WTC11 (cell line): ENCODE measurements at regions not wholly inside any gene's neighbourhood (a gene's known extent, or its start where the extent isn't known, plus 50 kb on each side); places are given as distances from the start of the nearest gene placed in this dataset.
A peak's percentile ranks its signal among the peaks of the same experiment; 100 is the strongest.

ENCODE experiments used
- ATAC-seq: fragments of 200-7000 bp; cut with Tn5 transposase; 2 replicates; pipeline ENCODE4 v1.10.0; 2021; ENCODE audit warnings: mild to moderate bottlenecking, moderate library complexity
- CTCF ChIA-PET: fragments of 300-600 bp; sonication (Branson Sonifier 250); formaldehyde crosslinking; loops from one replicate; lab custom pipeline; 2021; ENCODE audit warnings: antibody characterized with exemption; lab: Charles Lee
- POLR2A ChIA-PET: fragments of 350-600 bp; sonication (Branson Sonifier 250); formaldehyde crosslinking; loops from one replicate; lab custom pipeline; 2021; ENCODE audit warnings: antibody characterized with exemption; lab: Charles Lee
- DNase-seq: peaks from one replicate; pipeline ENCODE4 v3.0.0; 2021; ENCODE audit warnings: low spot score
- H3K27ac Mint-ChIP-seq: 2 replicates; pipeline ENCODE4 v1.8.0; 2021; ENCODE audit warnings: mixed read lengths
- H3K27me3 Mint-ChIP-seq: 2 replicates; pipeline ENCODE4 v1.8.0; 2021; ENCODE audit warnings: low read depth, mild to moderate bottlenecking, moderate library complexity, mixed read lengths
- H3K36me3 Mint-ChIP-seq: 2 replicates; pipeline ENCODE4 v1.8.0; 2021; ENCODE audit warnings: mixed read lengths
- H3K4me1 Mint-ChIP-seq: 2 replicates; pipeline ENCODE4 v1.8.0; 2022; ENCODE audit warnings: mixed read lengths
- H3K4me3 Mint-ChIP-seq: 2 replicates; pipeline ENCODE4 v1.8.0; 2021; ENCODE audit warnings: mild to moderate bottlenecking, moderate library complexity, mixed read lengths
- H3K9me3 Mint-ChIP-seq: 2 replicates; pipeline ENCODE4 v1.8.0; 2021; ENCODE audit warnings: mixed read lengths
- ATF3 ChIP-seq: sonication (generic); formaldehyde crosslinking; conservative IDR thresholded peaks from 2 replicates; pipeline ENCODE4 v1.8.1; 2022; ENCODE audit warnings: mild to moderate bottlenecking, missing genetic modification reagents
- CDX4 ChIP-seq: fragments of 250-450 bp; sonication (Bioruptor Pico); IDR thresholded peaks from 2 replicates; pipeline ENCODE4 v1.9.0; 2021; ENCODE audit warnings: moderate library complexity, mild to moderate bottlenecking, inconsistent platforms, borderline replicate concordance
- CREM ChIP-seq: sonication (generic); formaldehyde crosslinking; IDR thresholded peaks from 2 replicates; pipeline ENCODE4 v1.8.1; 2022; ENCODE audit warnings: mild to moderate bottlenecking, missing genetic modification reagents, moderate library complexity
- CTCF ChIP-seq: fragments of 200-600 bp; IDR thresholded peaks from 2 replicates; pipeline ENCODE4 v1.8.0; 2022; ENCODE audit warnings: antibody characterized with exemption
- E2F5 ChIP-seq: sonication (generic); formaldehyde crosslinking; IDR thresholded peaks from 2 replicates; pipeline ENCODE4 v1.8.1; 2022; ENCODE audit warnings: mild to moderate bottlenecking, moderate library complexity, missing genetic modification reagents
- ELF4 ChIP-seq: sonication (generic); formaldehyde crosslinking; IDR thresholded peaks from 2 replicates; pipeline ENCODE4 v1.8.1; 2022; ENCODE audit warnings: low read depth, mild to moderate bottlenecking, moderate library complexity, missing genetic modification reagents
- HMGXB4 ChIP-seq: sonication (generic); formaldehyde crosslinking; IDR thresholded peaks from 2 replicates; pipeline ENCODE4 v1.8.1; 2023; ENCODE audit warnings: mild to moderate bottlenecking, moderate library complexity, missing genetic modification reagents
- IRF2 ChIP-seq: sonication (generic); formaldehyde crosslinking; IDR thresholded peaks from 2 replicates; pipeline ENCODE4 v1.8.0; 2022; ENCODE audit warnings: low read depth, missing genetic modification reagents, borderline replicate concordance
- MYBL2 ChIP-seq: sonication (generic); formaldehyde crosslinking; IDR thresholded peaks from 2 replicates; pipeline ENCODE4 v1.8.1; 2023; ENCODE audit warnings: mild to moderate bottlenecking, moderate library complexity, missing genetic modification reagents
- NR2C2 ChIP-seq: sonication (generic); formaldehyde crosslinking; IDR thresholded peaks from 2 replicates; pipeline ENCODE4 v1.8.0; 2022; ENCODE audit warnings: mild to moderate bottlenecking, missing genetic modification reagents
- STAT6 ChIP-seq: sonication (generic); formaldehyde crosslinking; conservative IDR thresholded peaks from 2 replicates; pipeline ENCODE4 v1.8.1; 2023; ENCODE audit warnings: mild to moderate bottlenecking, low read depth, missing genetic modification reagents, moderate library complexity
- TCF7 ChIP-seq: sonication (generic); formaldehyde crosslinking; IDR thresholded peaks from 2 replicates; pipeline ENCODE4 v1.8.0; 2022; ENCODE audit warnings: mild to moderate bottlenecking, low read depth, missing genetic modification reagents, moderate library complexity
- TEAD4 ChIP-seq: sonication (generic); formaldehyde crosslinking; IDR thresholded peaks from 2 replicates; pipeline ENCODE4 v1.8.0; 2022; ENCODE audit warnings: mild to moderate bottlenecking, missing genetic modification reagents
- ZNF219 ChIP-seq: sonication (generic); formaldehyde crosslinking; IDR thresholded peaks from 2 replicates; pipeline ENCODE4 v1.8.0; 2023; ENCODE audit warnings: missing genetic modification reagents, mild to moderate bottlenecking, borderline replicate concordance
- ZNF281 ChIP-seq: sonication (generic); formaldehyde crosslinking; IDR thresholded peaks from 2 replicates; pipeline ENCODE4 v1.8.0; 2023; ENCODE audit warnings: mild to moderate bottlenecking, missing genetic modification reagents
- ZNF317 ChIP-seq: sonication (generic); formaldehyde crosslinking; IDR thresholded peaks from 2 replicates; pipeline ENCODE4 v1.8.1; 2023; ENCODE audit warnings: low read depth, mild to moderate bottlenecking, moderate library complexity, missing genetic modification reagents, borderline replicate concordance
- ZNF396 ChIP-seq: fragments of 250-450 bp; sonication (Bioruptor Pico); IDR thresholded peaks from 2 replicates; pipeline ENCODE4 v1.8.0; 2021; ENCODE audit warnings: mild to moderate bottlenecking, moderate library complexity, borderline replicate concordance
- ZNF425 ChIP-seq: fragments of 250-450 bp; sonication (Bioruptor Pico); conservative IDR thresholded peaks from 2 replicates; pipeline ENCODE4 v1.9.0; 2021; ENCODE audit warnings: mild to moderate bottlenecking

- DNase-seq (peak; percentile 23), ATAC-seq (no peak; the same call in 1 of the 2 replicates)
- Mint-ChIP-seq H3K9me3 (no peaks in the 10 kb centered on the region), H3K27ac (no peak overlapping the region), H3K4me1 (peaks cover 27% of the 10 kb centered on the region), H3K27me3 (no peaks in the 10 kb centered on the region), H3K4me3 (no peak overlapping the region), H3K36me3 (no peaks in the 10 kb centered on the region)
- POLR2A ChIA-PET, result no interaction called here
- TF ChIP-seq ZNF281 (CRISPR knock-in tag) (no peak), STAT6 (CRISPR knock-in tag) (no peak), CREM (CRISPR knock-in tag) (no peak), TEAD4 (no peak), ZNF396 (CRISPR knock-in tag) (no peak), HMGXB4 (CRISPR knock-in tag) (no peak), ZNF317 (CRISPR knock-in tag) (no peak), NR2C2 (CRISPR knock-in tag) (no peak), ATF3 (CRISPR knock-in tag) (no peak), E2F5 (no peak)
- CTCF ChIA-PET, result interaction anchor here (0.6 to 0.7 kb wide), 2 partner anchors 29 to 36 kb away, joined by 3 read pairs; no protein-coding TSS in a partner anchor
Measured at GRCh38 chrX:39759526-39760224, 338.1 kb downstream of the BCOR start.

GRCh38 chrX:39760930-39761329 lies 336.8 kb downstream of the BCOR start:
- Mint-ChIP-seq H3K4me3 (no peak overlapping the region), H3K27ac (no peak overlapping the region), H3K4me1 (peaks cover 40% of the 10 kb centered on the region), H3K9me3 (no peaks in the 10 kb centered on the region), H3K27me3 (no peaks in the 10 kb centered on the region), H3K36me3 (no peaks in the 10 kb centered on the region)
- DNase-seq (no peak), ATAC-seq (no peak)
- POLR2A ChIA-PET, result no interaction called here
- CTCF ChIA-PET, result no interaction called here
- TF ChIP-seq ELF4 (CRISPR knock-in tag) (no peak), HMGXB4 (CRISPR knock-in tag) (no peak), ZNF425 (CRISPR knock-in tag) (no peak), CTCF (no peak), MYBL2 (no peak), IRF2 (CRISPR knock-in tag) (no peak), CREM (CRISPR knock-in tag) (no peak), CDX4 (CRISPR knock-in tag) (no peak), TCF7 (CRISPR knock-in tag) (no peak), ZNF219 (CRISPR knock-in tag) (no peak)
